H1 (cell line): ENCODE measurements at regions not wholly inside any gene's neighbourhood (a gene's known extent, or its start where the extent isn't known, plus 50 kb on each side); places are given as distances from the start of the nearest gene placed in this dataset.

Experiments
- ATF2 ChIP-seq: IDR thresholded peaks from 2 replicates; pipeline ENCODE4 v1.6.1; 2012; ENCODE audit warnings: low read length, inconsistent platforms
- ATF3 ChIP-seq: IDR thresholded peaks from 2 replicates; pipeline ENCODE4 v1.6.1; 2011; ENCODE audit warnings: low read depth, mild to moderate bottlenecking, low read length; ENCODE audit not compliant: insufficient read depth
- CBX8 ChIP-seq: fragments of 300-800, 300-1000 bp; sonication (generic); IDR thresholded peaks from 2 replicates; pipeline ENCODE4 v1.7.1; 2016; ENCODE audit warnings: low read depth, low read length, borderline replicate concordance
- CHD7 ChIP-seq: fragments of 300-600 bp; sonication (generic); IDR thresholded peaks from 2 replicates; pipeline ENCODE4 v1.7.1; 2012; ENCODE audit warnings: low read length, moderate library complexity, mild to moderate bottlenecking, inconsistent platforms; ENCODE audit not compliant: insufficient replicate concordance
- HDAC2 ChIP-seq, 2 experiments: fragments of 300-600 bp in 1 of 2; sonication (generic) in 1 of 2; IDR thresholded peaks; 2 replicates each; pipeline ENCODE4 v1.6.1; 2011 to 2012; ENCODE audit warnings: low read depth in 2 of 2, low read length in 2 of 2, mild to moderate bottlenecking in 2 of 2, moderate library complexity in 2 of 2, borderline replicate concordance in 1 of 2, inconsistent platforms in 1 of 2
- NANOG ChIP-seq: IDR thresholded peaks from 2 replicates; pipeline ENCODE4 v1.6.1; 2011; ENCODE audit warnings: low read length, low read depth, mild to moderate bottlenecking, inconsistent platforms; ENCODE audit not compliant: insufficient read depth, poor library complexity, severe bottlenecking
- RNF2 ChIP-seq: fragments of 200-900, 300-1000 bp; sonication (generic); IDR thresholded peaks from 2 replicates; pipeline ENCODE4 v1.7.1; 2016; ENCODE audit warnings: borderline replicate concordance, low read depth, mild to moderate bottlenecking, antibody characterized with exemption, low read length; ENCODE audit not compliant: poor library complexity, severe bottlenecking; ENCODE audit errors: missing control alignments
- TAF1 ChIP-seq: IDR thresholded peaks from 2 replicates; pipeline ENCODE4 v1.6.1; 2011; ENCODE audit warnings: mild to moderate bottlenecking, low read depth, low read length

- TF ChIP-seq CHD7 (no peak), ATF2 (no peak), HDAC2 (IDR thresholded peaks at IDR 0.05; ENCODE audit: borderline replicate concordance in 1 of 2, low read depth in 2 of 2, low read length in 2 of 2) (no peak), CBX8 (no peak), NANOG (no peak), TAF1 (no peak), RNF2 (no peak), ATF3 (no peak)
Observed at GRCh38 chr10:130772056-130772455, 539.5 kb downstream of the TCERG1L start (continued).
